ENCODE measurements at regions not wholly inside any gene's neighbourhood (a gene's known extent, or its start where the extent isn't known, plus 50 kb on each side); places are given as distances from the start of the nearest gene placed in this dataset.

- no peak overlapping the region for H3K27ac ChIP-seq (ENCODE audit: low read depth, low read length)
- H2AFZ ChIP-seq (ENCODE audit: low read length), result no peak overlapping the region
- H3K18ac ChIP-seq (ENCODE audit: extremely low read depth, low read length), result no peak overlapping the region
- no peaks in the 10 kb centered on the region for H3K79me1 ChIP-seq (ENCODE audit: low read depth, low read length)
- H2BK20ac ChIP-seq (ENCODE audit: low read length), result no peak overlapping the region
- no peak overlapping the region for H4K91ac ChIP-seq (replicated peaks; ENCODE audit: insufficient read length, low read length)
- H2AK5ac ChIP-seq (ENCODE audit: low read depth, low read length), result no peak overlapping the region
- FAIRE-seq (no peak), DNase-seq (ENCODE audit: low read depth in 1 of 2, low spot score in 2 of 2) (peak in 1 of 2 experiments; percentile 17)
- H3K79me2 ChIP-seq (ENCODE audit: control insufficient read depth in 1 of 2, insufficient read depth in 2 of 2, low read length in 2 of 2), result no peaks in the 10 kb centered on the region
- H4K5ac ChIP-seq (ENCODE audit: insufficient read length, low read depth, low read length), result no peak overlapping the region
- no peak overlapping the region for H3K14ac ChIP-seq (ENCODE audit: insufficient read length)
- H3K4me3 ChIP-seq (ENCODE audit: extremely low read depth in 1 of 4, insufficient read depth in 2 of 4, low read depth in 3 of 4, low read length in 4 of 4), result no peak overlapping the region
- no peaks in the 10 kb centered on the region for H3K27me3 ChIP-seq (replicated peaks in 1 of 4; ENCODE audit: control insufficient read depth in 3 of 4, extremely low read depth in 1 of 4, insufficient read depth in 3 of 4, low read length in 3 of 4)
- no peak overlapping the region for H3K4ac ChIP-seq (replicated peaks; ENCODE audit: insufficient read length, low read depth, low read length)
- H3K56ac ChIP-seq (replicated peaks; ENCODE audit: insufficient read length, low read depth, low read length), result no peak overlapping the region
- H3K36me3 ChIP-seq (ENCODE audit: control insufficient read depth in 2 of 4, insufficient read depth in 4 of 4, low read length in 3 of 4), result no peaks in the 10 kb centered on the region
- no peak overlapping the region for H2BK5ac ChIP-seq (ENCODE audit: low read depth, low read length)
- no peaks in the 10 kb centered on the region for H3K23me2 ChIP-seq (ENCODE audit: low read depth, low read length)
- 75% methylated on average over 7 of the region's 7 CpGs; no CpG with 5 or more reads in 1 of the 2 experiments for whole genome bisulfite sequencing, 2 experiments (ENCODE audit: extremely low coverage in 1 of 2, insufficient coverage in 1 of 2, insufficient read length in 1 of 2, insufficient replicate concordance in 2 of 2, low coverage in 1 of 2, low lambda C conversion rate in 2 of 2, missing lambda C conversion rate in 1 of 2)
- H2BK120ac ChIP-seq (replicated peaks; ENCODE audit: low read depth, low read length), result no peak overlapping the region
- H2BK12ac ChIP-seq (ENCODE audit: low read depth, low read length), result no peak overlapping the region
- no peak overlapping the region for H3K23ac ChIP-seq (ENCODE audit: insufficient read length)
- POLR2A ChIA-PET (ENCODE audit: partially characterized antibody), result no interaction called here
- CTCF ChIA-PET (ENCODE audit: partially characterized antibody), result interaction anchor here (1.2 to 3.1 kb wide), 3 partner anchors 35 to 120 kb away, joined by 3 to 11 read pairs (median 4); no protein-coding TSS in a partner anchor
- H3K4me2 ChIP-seq (ENCODE audit: insufficient read depth in 1 of 2, low read depth in 2 of 2, low read length in 2 of 2), result no peak overlapping the region
- no peak overlapping the region for H3K9ac ChIP-seq (replicated peaks in 1 of 4; ENCODE audit: extremely low read depth in 1 of 4, low read depth in 3 of 4, low read length in 3 of 4)
- no peak overlapping the region for H4K8ac ChIP-seq (ENCODE audit: extremely low read depth, insufficient read depth, low read length)
- no peaks in the 10 kb centered on the region for H3K4me1 ChIP-seq (replicated peaks in 1 of 4; ENCODE audit: control insufficient read depth in 3 of 4, insufficient read depth in 4 of 4, low read length in 3 of 4)
- no peak overlapping the region for H2BK15ac ChIP-seq (ENCODE audit: low read length)
- H4K20me1 ChIP-seq (replicated peaks in 1 of 2; ENCODE audit: control insufficient read depth in 1 of 2, insufficient read depth in 2 of 2, low read length in 2 of 2), result no peaks in the 10 kb centered on the region
- peaks cover 4 to 11% of the 10 kb centered on the region in 2 experiments; a peak in 2 of 4 replicates for H3K9me3 ChIP-seq (ENCODE audit: insufficient read depth in 2 of 2, low read depth in 1 of 2, low read length in 1 of 2)
- TF ChIP-seq CEBPB (IDR thresholded peaks at IDR 0.05; ENCODE audit: low read depth, low read length), result no peak
- TF ChIP-seq E2F6 (IDR thresholded peaks at IDR 0.05), result no peak
- no peak for TF ChIP-seq TAF1 (IDR thresholded peaks at IDR 0.05; ENCODE audit: low read depth, low read length)
- no peak for TF ChIP-seq KDM4A (IDR thresholded peaks at IDR 0.05; ENCODE audit: low read depth, low read length, severe bottlenecking)
- no peak for TF ChIP-seq HDAC6 (IDR thresholded peaks at IDR 0.05; ENCODE audit: low read depth, low read length)
- no peak for TF ChIP-seq SP1 (IDR thresholded peaks at IDR 0.05; ENCODE audit: low read depth, low read length)
- TF ChIP-seq FOSL1 (IDR thresholded peaks at IDR 0.05; ENCODE audit: insufficient read depth, low read depth, low read length), result no peak
Measured at GRCh38 chr9:134569626-134570025, 72.0 kb upstream of the COL5A1 start.
